ENCODE measurements at regions not wholly inside any gene's neighbourhood (a gene's known extent, or its start where the extent isn't known, plus 50 kb on each side); places are given as distances from the start of the nearest gene placed in this dataset.
"Not testable (repeated sequence)": the region's sequence is repeated elsewhere in the genome, so short reads cannot be mapped to it uniquely, and the experiment has no call there.

- H3K27me3 ChIP-seq, result no peaks in the 10 kb centered on the region
- DNase-seq (no peak), ATAC-seq (no peak)
- no peak overlapping the region for H3K4me3 ChIP-seq
- no peaks in the 10 kb centered on the region for H3K9me3 ChIP-seq
- H3K4me1 ChIP-seq, result no peaks in the 10 kb centered on the region
- intact Hi-C loops (cut with DNase I; ENCODE audit: low total_unique reads), result no loop called here
- no peak for TF ChIP-seq CTCF (IDR thresholded peaks at IDR 0.05 in 4 of 5, conservative IDR thresholded peaks at IDR 0.05 in 1 of 5)
- no peak for TF ChIP-seq POLR2A (IDR thresholded peaks at IDR 0.05)
- H3K27ac ChIP-seq, result no peak overlapping the region
- in situ Hi-C loops (cut with MboI; ENCODE audit: low sequenced_read_pairs in 4 of 4), result no loop called here
- H3K36me3 ChIP-seq, result no peaks in the 10 kb centered on the region
Observed at GRCh38 chr4:181830404-181831035, 412.7 kb upstream of the TENM3 start.

- Histone ChIP-seq H3K4me1 (no peaks in the 10 kb centered on the region), H3K4me3 (no peak overlapping the region), H3K36me3 (no peaks in the 10 kb centered on the region), H3K9me3 (no peaks in the 10 kb centered on the region), H3K27ac (no peak overlapping the region), H3K27me3 (no peaks in the 10 kb centered on the region)
- no peak for ATAC-seq
- no peak for TF ChIP-seq CTCF (IDR thresholded peaks at IDR 0.05 in 4 of 5, conservative IDR thresholded peaks at IDR 0.05 in 1 of 5)
- no peak for TF ChIP-seq POLR2A (IDR thresholded peaks at IDR 0.05)
- no peak for DNase-seq
- intact Hi-C loops (cut with DNase I; ENCODE audit: low total_unique reads) (no loop called here), in situ Hi-C loops (cut with MboI; ENCODE audit: low sequenced_read_pairs in 4 of 4) (no loop called here)
Observed at GRCh38 chr4:181834071-181834470, 409.1 kb upstream of the TENM3 start.

GRCh38 chr4:181835348-181835747 lies 407.9 kb upstream of the TENM3 start:
- in situ Hi-C loops (cut with MboI; ENCODE audit: low sequenced_read_pairs in 4 of 4), result no loop called here
- Histone ChIP-seq H3K27ac (no peak overlapping the region), H3K4me3 (no peak overlapping the region), H3K27me3 (no peaks in the 10 kb centered on the region), H3K4me1 (no peaks in the 10 kb centered on the region), H3K36me3 (no peaks in the 10 kb centered on the region), H3K9me3 (no peaks in the 10 kb centered on the region)
- TF ChIP-seq CTCF (IDR thresholded peaks at IDR 0.05 in 4 of 5, conservative IDR thresholded peaks at IDR 0.05 in 1 of 5) (no peak), POLR2A (IDR thresholded peaks at IDR 0.05) (no peak)
- no peak for DNase-seq
- no peak for ATAC-seq
- intact Hi-C loops (cut with DNase I; ENCODE audit: low total_unique reads), result no loop called here

GRCh38 chr4:181838253-181838652 lies 404.9 kb upstream of the TENM3 start:
- intact Hi-C loops (cut with DNase I; ENCODE audit: low total_unique reads), result no loop called here
- Histone ChIP-seq H3K9me3 (no peaks in the 10 kb centered on the region), H3K4me1 (no peaks in the 10 kb centered on the region), H3K27ac (no peak overlapping the region), H3K27me3 (no peaks in the 10 kb centered on the region), H3K4me3 (no peak overlapping the region), H3K36me3 (no peaks in the 10 kb centered on the region)
- TF ChIP-seq POLR2A (IDR thresholded peaks at IDR 0.05) (no peak), CTCF (IDR thresholded peaks at IDR 0.05 in 4 of 5, conservative IDR thresholded peaks at IDR 0.05 in 1 of 5) (no peak)
- DNase-seq (no peak), ATAC-seq (no peak)
- in situ Hi-C loops (cut with MboI; ENCODE audit: low sequenced_read_pairs in 4 of 4), result no loop called here

- DNase-seq; H3K36me3 ChIP-seq; H3K4me1 ChIP-seq; in situ Hi-C loops (cut with MboI; ENCODE audit: low sequenced_read_pairs in 4 of 4); H3K27me3 ChIP-seq; H3K9me3 ChIP-seq; ATAC-seq; intact Hi-C loops (cut with DNase I; ENCODE audit: low total_unique reads); H3K4me3 ChIP-seq; H3K27ac ChIP-seq: not testable (repeated sequence)
Observed at GRCh38 chr4:181843797-181844196, 399.4 kb upstream of the TENM3 start.

Measured in gastrocnemius medialis (tissue), 4 donors.